GM18907 (cell line): ENCODE measurements at regions not wholly inside any gene's neighbourhood (a gene's known extent, or its start where the extent isn't known, plus 50 kb on each side); places are given as distances from the start of the nearest gene placed in this dataset.

Experiments used
- ATAC-seq: cut with Tn5 transposase; IDR thresholded peaks from one replicate; pipeline ENCODE4 v1.9.1; 2021; ENCODE audit warnings: mild to moderate bottlenecking, moderate library complexity; ENCODE audit not compliant: unreplicated experiment

GRCh38 chr11:122323754-122324421 is 207.9 kb upstream of the BLID start:
- ATAC-seq: no peak

DNA sequence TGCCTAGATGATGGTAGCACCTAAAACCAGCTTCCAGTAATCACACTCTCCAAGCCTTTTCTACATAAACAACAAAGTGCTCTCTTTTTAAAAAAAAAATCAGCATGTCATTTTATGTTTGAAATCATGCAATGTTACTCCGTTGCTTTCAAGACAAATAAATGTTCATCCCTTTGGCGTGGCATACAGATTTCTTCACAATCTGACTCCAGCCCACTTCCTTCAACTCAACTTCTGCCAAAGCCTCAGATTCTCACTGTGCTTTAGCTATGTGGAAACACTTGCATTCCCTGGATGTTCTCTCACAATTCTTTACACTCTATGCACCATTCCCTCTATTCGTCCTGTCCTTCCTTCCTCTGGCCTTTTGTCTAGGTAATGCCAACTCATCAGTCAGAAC is 206.3 kb upstream of the BLID start:
- no peak for ATAC-seq

DNA sequence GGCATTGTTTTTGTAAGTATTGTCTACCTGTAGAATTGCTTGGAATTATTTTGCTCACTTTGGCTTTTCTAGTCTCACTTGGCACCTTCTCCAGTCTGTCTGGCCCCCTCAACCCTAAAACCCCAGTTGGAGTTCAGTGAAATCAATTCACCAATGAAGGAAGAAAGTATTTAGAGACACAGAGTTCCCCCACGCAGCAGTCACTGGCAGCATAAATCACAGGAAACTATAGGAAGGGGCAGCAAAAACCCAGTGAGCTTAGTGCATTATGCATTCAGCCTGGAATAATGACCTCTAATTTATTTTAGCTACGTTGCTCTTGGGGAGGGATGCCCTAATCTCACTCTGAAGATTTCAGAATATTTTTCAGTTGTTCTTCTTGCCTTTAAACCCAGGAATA is 204.7 kb upstream of the BLID start:
- ATAC-seq: no peak

DNA sequence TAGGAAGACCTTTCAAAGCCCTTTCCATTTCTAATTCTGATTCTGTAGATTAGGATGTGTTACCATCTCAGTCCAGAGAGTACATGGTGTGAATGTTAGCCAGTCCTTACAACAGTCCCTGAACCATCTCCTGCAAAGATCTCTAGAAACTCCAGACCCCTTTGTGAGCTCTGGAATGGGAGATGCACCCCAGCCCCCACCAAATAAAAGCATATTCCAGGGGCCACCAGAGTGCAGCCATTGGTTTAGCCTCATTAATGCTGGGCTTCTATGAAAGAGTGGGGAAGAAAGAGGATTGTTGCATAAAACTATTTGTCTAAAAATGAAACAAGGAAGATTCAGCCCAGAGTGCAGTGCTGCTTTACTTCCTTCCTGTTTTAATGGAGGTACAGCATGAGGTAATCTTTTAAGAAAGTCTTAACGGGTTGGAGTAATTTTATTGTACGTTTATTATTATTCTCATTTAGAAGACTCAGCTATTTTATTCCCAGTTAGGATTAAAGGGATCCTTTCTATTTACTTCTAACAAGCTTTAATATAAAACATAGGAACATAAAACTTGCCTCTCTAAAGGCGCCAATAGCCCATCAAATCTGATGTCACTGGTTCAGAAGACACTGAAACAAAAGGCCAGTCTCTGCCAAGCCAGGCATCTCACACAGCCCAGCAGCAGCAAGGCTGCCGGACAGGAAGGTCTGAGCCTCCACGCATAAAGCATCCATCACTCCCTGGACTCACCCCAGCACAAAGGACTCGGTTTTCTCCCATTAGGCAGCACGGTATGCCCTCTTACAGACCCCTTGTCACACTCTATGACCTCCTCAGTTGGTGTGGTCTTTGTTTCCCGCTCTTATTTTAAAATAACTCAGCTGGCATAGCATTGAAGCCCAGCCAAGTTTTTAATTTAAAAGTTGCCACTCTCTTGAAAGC is 203.9 kb upstream of the BLID start:
- no peak for ATAC-seq

DNA sequence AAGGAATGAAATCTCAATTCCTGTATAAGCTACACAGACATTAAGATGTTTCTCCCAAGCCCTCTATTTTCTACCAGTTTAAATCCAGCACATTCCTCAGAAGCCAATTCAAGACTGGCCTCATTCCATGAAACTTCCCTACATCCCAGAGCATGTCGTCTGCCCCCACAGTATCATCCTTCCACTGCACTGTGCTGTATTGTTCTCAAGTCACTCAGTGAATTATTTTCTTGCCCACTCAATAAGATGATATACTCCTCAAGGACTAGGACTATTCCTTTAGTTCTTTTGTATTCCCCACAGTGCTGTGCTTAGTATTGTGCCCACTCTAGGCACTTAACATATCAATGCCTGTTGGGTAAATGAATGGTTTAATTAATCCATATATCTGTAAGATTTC is 203.1 kb upstream of the BLID start:
- ATAC-seq: no peak

DNA sequence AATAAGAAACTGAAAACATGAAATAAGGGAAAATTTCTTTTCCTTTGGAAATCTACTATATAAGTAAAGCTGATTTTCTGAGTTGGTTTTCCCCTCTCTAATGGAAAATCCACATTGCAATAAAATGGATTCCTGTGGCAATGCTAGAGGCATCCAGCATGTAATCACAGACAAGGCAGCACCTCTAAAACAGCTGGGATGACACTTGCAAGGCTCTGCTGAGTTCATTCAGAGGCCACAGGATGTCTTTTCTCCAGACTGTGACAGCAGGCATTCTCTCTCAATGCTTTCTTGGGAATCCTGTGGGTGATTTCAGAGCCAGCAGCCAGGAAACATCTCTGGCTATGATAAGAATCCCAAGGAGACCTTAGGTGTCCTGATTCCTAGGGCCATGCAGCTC is 201.3 kb upstream of the BLID start:
- no peak for ATAC-seq

- ATAC-seq: no peak
Measured at GRCh38 chr11:122313581-122313980, 197.6 kb upstream of the BLID start.

- ATAC-seq: no peak
Measured at GRCh38 chr11:122311216-122311755, 195.3 kb upstream of the BLID start.

GRCh38 chr11:122310766-122311165 is 194.8 kb upstream of the BLID start:
- no peak for ATAC-seq

DNA sequence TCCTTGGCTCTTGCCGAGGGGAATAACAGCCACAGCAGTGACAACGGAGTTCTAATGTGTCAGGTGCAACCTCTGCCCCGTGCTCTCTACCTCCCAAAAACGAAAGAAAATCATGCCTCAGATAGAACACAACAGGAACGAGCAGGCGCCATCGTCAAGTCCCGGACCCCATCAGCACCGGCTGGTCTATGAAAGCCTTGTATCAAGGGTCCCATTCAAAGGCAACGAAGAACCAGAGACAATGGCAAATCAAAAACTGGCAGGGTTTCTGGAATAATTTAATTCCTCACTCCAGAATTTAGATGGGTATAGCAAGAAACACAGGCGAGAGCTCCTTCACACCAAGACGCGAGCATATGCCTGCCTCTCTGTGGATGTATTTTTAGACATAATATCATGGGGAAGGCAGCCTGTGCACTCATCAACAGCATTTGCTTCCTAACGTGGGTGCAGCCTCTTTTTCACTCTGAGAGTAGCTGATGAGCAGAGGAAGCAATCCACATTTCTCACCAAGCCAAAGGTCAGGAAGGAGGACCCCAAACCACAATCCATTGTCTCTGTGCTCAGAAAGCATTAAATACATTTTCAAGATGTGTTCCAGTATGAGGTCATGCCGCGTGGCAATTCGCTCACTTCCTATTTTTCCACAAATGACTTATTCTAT is 193.4 kb upstream of the BLID start:
- no peak for ATAC-seq

- no peak for ATAC-seq
Measured at GRCh38 chr11:122308226-122308625, 192.2 kb upstream of the BLID start.

DNA sequence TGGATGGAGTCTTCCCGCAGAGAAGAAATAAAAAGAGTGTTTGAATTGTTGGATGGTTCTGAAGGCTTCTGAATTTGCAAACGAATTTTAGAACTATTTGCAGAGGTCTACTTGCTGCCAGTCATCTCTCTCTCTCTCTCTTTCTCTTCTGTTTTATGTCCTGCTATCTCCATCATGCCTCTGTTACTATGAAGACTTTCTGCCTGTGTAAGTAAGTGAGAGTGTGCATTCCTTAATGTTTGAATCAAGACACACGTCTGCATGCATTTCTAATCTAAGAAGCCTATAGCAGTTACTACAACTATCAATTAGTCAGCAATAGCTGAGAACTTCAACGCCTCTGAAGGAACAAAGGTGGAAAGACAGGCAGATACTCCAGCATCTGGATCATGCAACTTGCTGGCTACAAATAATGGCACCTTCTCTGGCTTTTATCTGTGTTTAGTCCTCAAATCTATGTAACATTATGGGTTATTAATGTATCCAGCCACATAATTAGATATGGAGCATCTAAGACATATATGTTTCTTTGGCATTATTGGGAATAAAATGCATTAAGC is 191.5 kb upstream of the BLID start:
- no peak for ATAC-seq

DNA sequence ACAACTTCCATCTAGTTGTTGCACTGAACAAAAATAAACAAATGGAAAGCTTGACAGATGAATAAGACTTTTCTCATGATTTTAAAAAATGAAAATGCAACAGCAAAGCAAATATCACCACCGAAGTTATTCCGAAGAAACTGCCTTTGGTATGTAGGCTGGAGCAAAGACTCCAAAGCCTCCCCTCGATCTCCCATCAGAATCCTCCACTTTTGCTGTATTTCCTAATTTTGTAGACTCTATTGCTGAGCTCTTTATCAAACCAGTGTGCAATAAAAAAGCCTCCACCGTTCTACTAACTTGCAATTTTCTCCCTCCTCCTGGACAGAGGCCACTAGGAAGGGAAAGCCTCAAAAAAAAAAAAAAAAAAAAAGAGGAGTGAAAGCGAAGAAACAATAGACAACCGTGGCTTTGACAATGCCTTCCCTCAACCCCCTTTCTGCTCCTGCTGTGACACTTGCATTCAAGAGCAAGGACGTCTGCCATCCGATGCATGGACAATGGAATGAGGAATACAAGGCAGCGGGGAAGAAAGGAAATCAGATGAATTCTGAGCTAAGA is 190.9 kb upstream of the BLID start:
- no peak for ATAC-seq

DNA sequence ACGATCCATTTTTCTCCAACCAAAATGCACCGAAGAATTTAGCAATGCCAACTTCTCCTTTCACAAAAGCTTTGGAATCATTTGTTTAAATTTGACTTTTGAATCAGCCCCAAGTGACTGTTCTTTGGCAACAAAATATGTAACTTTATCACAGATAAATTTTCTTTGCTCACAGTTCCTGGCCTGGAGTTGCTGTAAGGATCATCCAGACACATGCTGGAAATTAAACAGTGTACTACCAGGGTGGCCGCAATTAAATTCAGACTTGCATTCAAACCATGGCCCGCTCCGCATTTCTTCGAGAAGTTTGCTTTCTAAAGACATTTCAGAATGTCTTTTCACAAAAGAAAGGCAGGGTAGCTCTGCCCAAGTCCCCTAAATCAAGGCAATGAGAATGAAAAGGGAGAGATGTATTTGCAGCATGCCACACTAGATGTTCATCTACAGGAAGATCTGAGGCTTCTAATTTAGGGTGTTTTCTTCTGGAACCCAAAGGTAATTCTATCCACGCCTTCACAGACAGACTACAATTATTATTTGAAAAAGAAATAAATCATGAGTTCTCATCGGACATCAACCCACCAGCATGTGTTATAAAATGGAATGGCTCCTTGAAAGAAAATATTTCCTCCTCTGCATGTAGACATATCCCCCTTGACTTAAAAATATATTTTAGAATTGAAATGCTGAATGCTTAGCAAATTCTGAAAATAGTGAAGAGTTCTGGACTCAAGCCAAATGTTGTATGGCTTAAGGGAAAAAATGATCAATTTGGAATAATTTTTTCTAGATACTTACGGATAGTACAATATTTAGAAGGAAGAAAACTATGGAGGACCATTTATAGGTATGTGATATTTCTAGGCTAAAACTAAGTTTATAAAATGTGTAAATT is 189.7 kb upstream of the BLID start:
- no peak for ATAC-seq

- no peak for ATAC-seq
Measured at GRCh38 chr11:122304973-122305372, 189.0 kb upstream of the BLID start.

GRCh38 chr11:122304306-122304705 is 188.3 kb upstream of the BLID start:
- no peak for ATAC-seq

DNA sequence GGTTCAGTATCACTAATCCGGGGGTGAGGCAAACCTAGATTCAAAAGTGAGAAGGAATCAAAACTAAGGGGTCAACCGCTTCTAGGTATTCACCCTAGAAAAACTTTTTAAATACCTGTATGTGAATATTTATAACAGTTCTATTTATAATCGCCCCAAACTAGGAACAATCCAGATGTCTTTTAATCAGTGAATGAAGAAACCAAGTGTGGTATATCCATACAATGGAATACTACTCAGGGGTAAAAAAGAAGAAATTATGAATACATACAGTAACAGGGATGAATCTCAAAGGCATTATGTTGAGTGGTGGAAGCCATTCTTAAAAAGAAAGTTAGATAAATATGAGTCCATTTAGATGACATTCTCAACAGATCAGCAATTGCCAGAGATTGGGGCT is 178.0 kb upstream of the BLID start:
- ATAC-seq: no peak

GRCh38 chr11:122293296-122294023 is 177.4 kb upstream of the BLID start:
- no peak for ATAC-seq

GRCh38 chr11:122287401-122287800 is 171.4 kb upstream of the BLID start:
- ATAC-seq: no peak
